Pancreas (tissue), 10 donors: ENCODE measurements at regions not wholly inside any gene's neighbourhood (a gene's known extent, or its start where the extent isn't known, plus 50 kb on each side); places are given as distances from the start of the nearest gene placed in this dataset.
"Not testable (repeated sequence)": the region's sequence is repeated elsewhere in the genome, so short reads cannot be mapped to it uniquely, and the experiment has no call there.

Source experiments
- ATAC-seq, 4 donors: fragments of 200-7000 bp; cut with Tn5 transposase; one replicate each; pipeline versions ENCODE4 v1.8.0 to v1.9.1; 2020; ENCODE audit warnings: mild to moderate bottlenecking in 4 of 4, moderate library complexity in 4 of 4
- DNase-seq, 6 donors: peaks; one replicate each; pipeline ENCODE4 v3.0.0-alpha.2; 2020
- FAIRE-seq: peaks from 2 replicates; lab custom pipeline; 2012; peaks lifted over from hg19 to GRCh38; lab: Jason Lieb, UNC
- H3K27ac ChIP-seq, 4 donors: fragments of 200-600 bp; sonication (generic); 1 replicate in 3 of 4; 2 replicates in 1 of 4; pipeline versions ENCODE4 v1.5.0 to v1.8.0; 2020
- H3K27me3 ChIP-seq, 4 donors: fragments of 200-600 bp; one replicate each; pipeline ENCODE4 v1.8.0; 2021
- H3K36me3 ChIP-seq, 3 donors: fragments of 200-600 bp; sonication (generic) in 1 of 3; one replicate each; pipeline versions ENCODE4 v1.5.0 to v1.8.0; 2020 to 2021
- H3K4me1 ChIP-seq, 3 donors: fragments of 200-600 bp; one replicate each; pipeline ENCODE4 v1.8.0; 2021
- H3K4me3 ChIP-seq, 4 donors: fragments of 200-600 bp; sonication (generic) in 2 of 4; one replicate each; pipeline versions ENCODE4 v1.5.0 to v1.8.0; 2020 to 2021
- H3K9me3 ChIP-seq, 4 donors: fragments of 200-600 bp; one replicate each; pipeline ENCODE4 v1.8.0; 2021
- CTCF ChIP-seq, 4 donors: fragments of 200-600 bp; sonication (generic) in 3 of 4; IDR thresholded peaks; one replicate each; pipeline versions ENCODE4 v1.5.0 to v1.8.0; 2021; ENCODE audit warnings: antibody characterized with exemption in 4 of 4
- WGBS, 2 donors: extraction: QIAGEN DNeasy Blood & Tissue Kit; methylation state at CpG; one replicate each; pipeline ENCODE4 v1.1.7; 2013; 5-methylcytosine and 5-hydroxymethylcytosine counted together
- intact Hi-C, 3 donors: fragments of 100-400 bp; cut with DNase I; formaldehyde crosslinking; loops; one replicate each; pipeline versions ENCODE4 v1.11.1 to v1.14.2; 2022
- donor health status: healthy with polysubstance abuse.
- donor health status: DM: no; HTN: no; CAD: no; lungs with moderate emphysema.
- donor health status: DM: no; HTN: no; CAD: no.
- donor health status: control.
- donor health status: control.
- donor health status: Bipolar disorder and iron deficiency.
- donor health status: DM: yes; HTN: yes; CAD: no.
- donor health status: DM: no; HTN: no; CAD: no.
- donor health status: DM: no; HTN: no; CAD: no.
- donor health status: DM: yes; HTN: yes; CAD: no.

- 66 to 71% methylated on average over 7 of the region's 7 CpGs for whole genome bisulfite sequencing, 2 donors
- Histone ChIP-seq H3K4me1 (no peaks in the 10 kb centered on the region), H3K4me3 (no peak overlapping the region), H3K27ac (no peak overlapping the region), H3K36me3 (no peaks in the 10 kb centered on the region), H3K9me3 (no peaks in the 10 kb centered on the region), H3K27me3 (no peaks in the 10 kb centered on the region)
- intact Hi-C loops: no loop called here
- ATAC-seq (no peak), DNase-seq (no peak), FAIRE-seq (no peak)
- TF ChIP-seq CTCF (IDR thresholded peaks at IDR 0.05): no peak
Measured at GRCh38 chrX:120732461-120732860, 102.6 kb upstream of the C1GALT1C1 start.

DNA sequence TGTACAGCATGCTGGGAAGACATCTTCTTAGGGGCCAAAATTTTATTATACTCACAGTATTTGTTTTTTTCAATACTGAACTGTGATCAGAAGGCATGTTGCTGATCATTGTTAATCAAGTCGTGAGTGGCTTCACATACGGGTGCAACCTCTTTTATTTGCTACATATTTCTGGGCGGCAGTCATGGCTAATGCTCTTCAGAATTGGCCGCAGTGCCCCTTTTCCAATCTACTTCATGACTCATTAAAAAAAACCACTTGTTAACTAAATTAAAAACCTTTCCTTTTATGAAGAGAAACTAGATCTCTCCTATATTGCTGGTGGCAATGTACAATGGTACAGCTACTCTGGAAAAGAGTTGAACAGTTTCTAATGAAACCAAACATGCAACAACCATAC is 101.5 kb upstream of the C1GALT1C1 start:
- TF ChIP-seq CTCF (IDR thresholded peaks at IDR 0.05): no peak
- no peaks in the 10 kb centered on the region for H3K27me3 ChIP-seq
- no peaks in the 10 kb centered on the region for H3K9me3 ChIP-seq
- intact Hi-C loops: no loop called here
- DNase-seq (no peak), FAIRE-seq (no peak), ATAC-seq (no peak)
- no peaks in the 10 kb centered on the region for H3K36me3 ChIP-seq
- WGBS, 2 donors: 51 to 63% methylated on average over 4 of the region's 4 CpGs
- H3K27ac ChIP-seq: no peak overlapping the region
- H3K4me1 ChIP-seq: no peaks in the 10 kb centered on the region
- no peak overlapping the region for H3K4me3 ChIP-seq

- 75 to 78% methylated on average over 7 of the region's 7 CpGs for WGBS, 2 donors
- FAIRE-seq: peak; percentile 45
Measured at GRCh38 chrX:120729506-120730255, 99.8 kb upstream of the C1GALT1C1 start.

GRCh38 chrX:120727911-120728310 is 98.1 kb upstream of the C1GALT1C1 start:
- H3K36me3 ChIP-seq: no peaks in the 10 kb centered on the region
- H3K27me3 ChIP-seq: no peaks in the 10 kb centered on the region
- intact Hi-C loops: no loop called here
- DNase-seq (no peak), FAIRE-seq (no peak), ATAC-seq (no peak)
- no peaks in the 10 kb centered on the region for H3K4me1 ChIP-seq
- TF ChIP-seq CTCF (IDR thresholded peaks at IDR 0.05): no peak
- H3K27ac ChIP-seq: no peak overlapping the region
- no peaks in the 10 kb centered on the region for H3K9me3 ChIP-seq
- no peak overlapping the region for H3K4me3 ChIP-seq

More at GRCh38 chrX:120729506-120730255, 99.8 kb upstream of the C1GALT1C1 start:
- H3K9me3 ChIP-seq, H3K4me1 ChIP-seq, H3K27me3 ChIP-seq, ATAC-seq, H3K36me3 ChIP-seq, H3K4me3 ChIP-seq, DNase-seq, intact Hi-C loops, H3K27ac ChIP-seq: not testable (repeated sequence)

- intact Hi-C loops: no loop called here
- no peak for FAIRE-seq
- H3K36me3 ChIP-seq: no peaks in the 10 kb centered on the region
- no peak for TF ChIP-seq CTCF (IDR thresholded peaks at IDR 0.05)
- DNase-seq: no peak
- no peaks in the 10 kb centered on the region for H3K9me3 ChIP-seq
- no peak overlapping the region for H3K4me3 ChIP-seq
- no peak overlapping the region for H3K27ac ChIP-seq
- ATAC-seq: no peak
- no peaks in the 10 kb centered on the region for H3K4me1 ChIP-seq
- WGBS, 2 donors: 48 to 55% methylated on average over 2 of the region's 2 CpGs
- no peaks in the 10 kb centered on the region for H3K27me3 ChIP-seq
Measured at GRCh38 chrX:120727452-120727851, 97.6 kb upstream of the C1GALT1C1 start.
